GM18502 (cell line): ENCODE measurements at regions not wholly inside any gene's neighbourhood (a gene's known extent, or its start where the extent isn't known, plus 50 kb on each side); places are given as distances from the start of the nearest gene placed in this dataset.
"Not testable (repeated sequence)": the region's sequence is repeated elsewhere in the genome, so short reads cannot be mapped to it uniquely, and the experiment has no call there.

Experiments
- ATAC-seq: cut with Tn5 transposase; IDR thresholded peaks from one replicate; pipeline ENCODE4 v1.9.1; 2021; ENCODE audit warnings: mild to moderate bottlenecking; ENCODE audit not compliant: unreplicated experiment, poor library complexity

DNA sequence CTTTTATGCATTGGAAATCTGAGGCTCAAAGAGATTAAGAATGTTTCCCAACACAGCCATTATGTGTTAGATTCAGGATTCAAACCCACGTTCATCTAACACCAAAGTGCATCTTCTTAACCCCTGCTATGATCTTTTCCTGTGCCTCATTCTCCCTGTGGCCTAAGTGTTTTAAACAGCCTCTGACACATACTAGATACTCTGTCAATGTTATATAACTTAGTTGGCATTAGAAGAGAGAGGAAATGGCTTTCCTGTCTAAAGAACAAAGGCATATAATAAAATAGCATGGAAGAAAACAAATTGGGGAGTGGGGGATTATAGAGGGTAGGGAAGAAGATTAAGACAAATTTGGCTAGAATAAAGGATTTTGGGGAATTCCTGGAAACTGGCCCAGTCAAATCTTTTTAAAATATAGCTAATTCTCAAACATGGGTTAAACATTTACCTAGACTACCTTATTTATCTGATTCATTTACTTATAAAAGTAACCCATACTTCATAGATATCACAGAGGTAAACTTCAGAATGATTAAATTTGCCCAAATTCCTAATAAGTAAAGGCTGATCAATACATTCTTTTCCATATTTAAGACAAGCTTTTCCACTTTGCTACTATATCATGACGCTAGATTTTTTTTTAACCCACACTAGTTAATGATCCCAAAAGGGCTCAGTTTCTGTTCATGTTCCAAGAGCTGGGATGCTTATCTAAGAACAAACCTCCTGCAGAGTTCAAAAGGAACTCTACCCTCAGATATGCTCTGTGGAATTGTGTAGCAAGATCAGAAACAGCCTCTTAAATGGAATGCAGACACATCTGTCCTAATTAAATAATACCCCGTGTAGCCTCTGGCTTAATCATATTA, 122.9 kb upstream of the PTPRG start:
- ATAC-seq: no peak

DNA sequence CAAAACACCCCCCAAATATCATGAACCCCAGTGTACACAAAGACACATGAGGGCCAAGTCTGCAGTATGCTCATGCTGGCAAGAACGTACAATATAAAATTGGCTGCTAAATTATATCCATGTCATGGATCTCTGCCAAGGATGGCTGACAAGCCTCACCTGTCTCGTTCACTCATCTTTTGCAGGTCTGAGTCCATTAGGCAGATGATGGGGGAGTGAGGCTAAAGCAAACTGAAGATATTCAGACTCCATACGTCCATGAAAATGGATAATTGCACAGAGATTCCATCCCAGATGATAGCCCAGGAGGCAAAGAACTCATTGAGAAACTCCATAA, 122.3 kb upstream of the PTPRG start:
- ATAC-seq: no peak

- ATAC-seq: no peak
Measured at GRCh38 chr3:61442696-61443095, 118.7 kb upstream of the PTPRG start.

GRCh38 chr3:61443886-61444285, 117.5 kb upstream of the PTPRG start:
- ATAC-seq: no peak

- ATAC-seq: no peak
Measured at GRCh38 chr3:61444782-61445181, 116.6 kb upstream of the PTPRG start.

DNA sequence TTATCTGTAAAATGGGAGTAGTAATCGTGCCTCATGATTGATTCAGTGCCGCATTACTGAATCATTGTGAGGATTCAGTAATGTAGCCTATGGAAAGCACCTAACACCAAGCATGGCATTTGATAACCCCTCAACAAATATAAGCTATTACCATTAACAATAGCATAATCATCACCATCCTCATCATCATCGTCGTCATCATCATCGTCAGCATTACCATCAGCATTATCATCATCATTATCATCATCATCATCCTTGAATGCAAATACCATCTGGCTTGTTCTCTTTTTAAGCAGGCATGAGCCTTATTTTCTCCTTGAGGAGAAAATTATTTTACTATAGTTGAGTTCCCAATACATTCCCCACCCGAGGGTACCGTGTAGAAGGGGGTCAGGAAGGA, 115.4 kb upstream of the PTPRG start:
- ATAC-seq: no peak

DNA sequence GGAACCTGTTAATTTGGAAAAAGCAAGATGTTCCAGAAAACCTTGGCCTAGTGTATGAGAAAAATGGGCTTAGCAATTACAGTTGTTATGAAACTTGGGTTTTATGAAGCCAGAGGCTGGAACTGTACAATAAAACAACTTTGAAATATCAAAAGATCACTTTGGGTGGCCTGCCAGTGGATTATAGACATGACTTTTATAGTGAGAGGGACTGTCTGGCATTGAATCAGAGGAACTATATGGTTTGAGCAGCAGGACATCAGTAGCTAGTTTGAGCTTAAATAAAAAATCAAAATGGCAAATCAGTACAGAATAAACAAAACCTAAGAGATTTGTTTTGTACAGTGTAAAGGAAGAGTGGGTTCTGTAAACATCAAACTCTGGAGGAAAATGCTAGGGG, 115.0 kb upstream of the PTPRG start:
- no peak for ATAC-seq

GRCh38 chr3:61448378-61448777, 113.0 kb upstream of the PTPRG start:
- ATAC-seq: no peak

DNA sequence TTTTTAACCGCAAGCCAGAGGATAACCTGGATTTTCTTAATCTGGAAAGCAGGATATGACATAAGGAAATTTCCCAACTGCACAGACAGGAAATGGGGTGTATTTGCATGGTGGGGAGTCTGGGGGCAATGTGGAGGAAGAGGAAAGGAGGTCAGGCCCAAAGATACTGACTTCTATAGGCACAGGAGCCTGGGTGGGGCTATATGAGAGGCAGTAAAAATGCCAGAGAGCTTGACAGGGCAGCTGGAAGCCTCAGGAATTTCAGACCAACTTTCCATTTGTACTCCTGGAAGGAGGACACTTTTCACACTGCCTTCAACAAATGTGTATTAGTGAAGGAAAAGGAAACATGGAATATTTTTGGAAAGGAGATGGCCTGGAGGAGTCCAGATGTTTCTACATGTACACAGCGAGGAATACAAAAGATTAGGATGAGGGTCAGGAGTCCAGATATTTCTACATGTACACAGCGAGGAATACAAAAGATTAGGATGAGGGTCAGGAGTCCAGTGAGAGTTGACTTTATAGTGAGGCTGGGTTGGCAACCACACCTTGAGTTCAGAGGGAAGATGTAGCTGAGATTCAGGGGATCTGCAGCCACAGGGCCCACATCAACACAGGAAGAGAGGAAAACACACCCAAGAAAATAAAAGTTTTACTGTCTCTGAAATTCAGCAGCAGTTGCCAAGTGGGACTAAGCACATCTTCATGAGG, 111.9 kb upstream of the PTPRG start:
- no peak for ATAC-seq

- no peak for ATAC-seq
Measured at GRCh38 chr3:61450866-61451265, 110.5 kb upstream of the PTPRG start.

DNA sequence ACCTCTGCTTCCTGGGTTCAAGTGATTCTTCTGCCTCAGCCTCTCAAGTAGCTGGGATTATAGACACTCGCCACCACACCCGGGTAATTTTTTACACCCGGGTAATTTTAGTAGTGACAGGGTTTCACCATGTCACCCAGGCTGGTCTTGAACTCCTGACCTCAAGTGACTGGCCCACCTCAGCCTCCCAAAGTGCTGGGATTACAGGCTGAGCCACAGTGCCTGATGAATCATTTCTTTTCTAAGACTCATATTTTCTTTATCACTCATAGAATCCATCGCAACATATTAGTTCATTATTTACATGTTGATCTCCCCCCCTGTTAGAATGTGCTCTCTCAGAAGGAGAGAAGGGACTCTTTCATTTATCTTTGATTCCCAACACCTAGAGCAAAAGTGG, 109.5 kb upstream of the PTPRG start:
- no peak for ATAC-seq

- ATAC-seq: no peak
Measured at GRCh38 chr3:61452535-61453090, 108.8 kb upstream of the PTPRG start.

- ATAC-seq: no peak
Measured at GRCh38 chr3:61454006-61454585, 107.3 kb upstream of the PTPRG start.

- ATAC-seq: no peak
Measured at GRCh38 chr3:61454801-61455200, 106.6 kb upstream of the PTPRG start.

DNA sequence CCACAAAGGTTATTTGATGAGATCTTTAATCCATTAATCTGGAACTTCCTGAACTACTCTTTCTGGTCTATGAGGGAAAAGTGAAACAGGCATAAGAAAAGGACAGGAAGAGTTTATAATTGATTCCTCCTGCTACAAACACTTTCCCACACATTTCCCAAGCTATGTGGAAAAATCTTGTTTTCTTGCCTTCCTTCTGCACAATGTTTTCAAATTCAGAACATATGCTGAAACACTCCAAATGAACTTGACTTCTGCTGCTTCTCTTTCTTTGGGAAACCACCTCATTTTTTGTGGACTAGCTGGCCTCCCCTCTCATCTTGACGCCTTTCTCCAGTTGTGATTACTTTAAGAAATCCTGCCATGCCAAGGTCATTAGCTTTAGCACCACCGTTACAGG, 100.7 kb upstream of the PTPRG start:
- ATAC-seq: no peak

DNA sequence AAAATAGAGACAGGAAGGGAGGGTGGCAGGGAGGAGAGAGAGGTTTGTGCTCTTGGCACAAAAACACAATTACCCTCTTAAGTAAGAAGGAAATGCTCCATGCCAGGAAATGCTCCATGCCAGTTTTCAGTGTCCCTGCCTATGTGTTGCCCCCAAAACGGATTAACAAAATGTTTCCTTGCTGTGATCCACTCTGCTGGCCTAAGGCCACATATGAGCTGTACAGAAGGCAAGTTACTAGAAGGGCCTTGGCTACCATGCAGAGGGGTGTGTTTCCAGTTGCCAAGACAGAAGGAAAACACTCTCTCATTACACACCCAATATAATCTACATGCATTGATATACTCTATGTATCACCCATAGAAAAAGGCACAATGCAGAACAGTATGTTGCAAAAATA, 98.2 kb upstream of the PTPRG start:
- ATAC-seq: no peak

- no peak for ATAC-seq
Measured at GRCh38 chr3:61464518-61465140, 96.7 kb upstream of the PTPRG start.

DNA sequence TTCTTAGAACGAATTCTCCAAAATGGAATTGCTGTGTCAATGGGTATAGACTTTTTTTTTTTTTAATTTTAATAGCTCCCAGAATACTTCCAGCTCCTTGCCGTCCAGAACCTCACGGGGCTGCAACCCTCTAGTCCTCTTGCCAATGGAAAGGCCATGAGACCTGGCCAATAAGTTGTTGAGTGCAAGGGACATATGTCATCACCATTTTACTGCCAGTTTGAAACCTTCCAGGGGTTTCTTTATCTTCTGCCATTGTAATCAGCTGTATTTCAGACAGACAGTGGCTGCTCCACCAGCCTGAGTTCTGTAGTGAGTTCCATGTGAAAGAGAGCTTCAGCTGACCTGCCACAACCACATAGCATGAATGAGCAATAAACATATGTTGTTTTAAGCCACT, 95.0 kb upstream of the PTPRG start:
- ATAC-seq: no peak

DNA sequence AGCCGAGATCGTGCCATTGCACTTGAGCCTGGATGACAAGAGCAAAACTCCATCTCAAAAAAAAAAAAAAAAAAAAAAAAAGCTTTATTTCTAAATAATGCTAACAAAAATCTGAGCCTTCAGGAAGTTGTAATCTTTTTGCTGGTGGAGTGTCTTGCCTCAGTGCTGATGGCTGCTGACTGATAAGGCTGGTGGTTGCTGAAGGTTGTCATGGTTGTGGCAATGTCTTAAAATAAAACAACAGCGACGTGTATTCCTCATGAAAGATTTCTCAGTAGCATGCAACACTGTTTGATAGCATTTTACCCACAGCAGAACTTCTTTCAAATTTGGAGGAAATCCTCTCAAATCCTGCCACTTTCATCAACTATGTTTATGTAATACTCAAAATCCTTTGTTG, 77.4 kb upstream of the PTPRG start:
- no peak for ATAC-seq

- no peak for ATAC-seq
Measured at GRCh38 chr3:61493339-61493738, 68.0 kb upstream of the PTPRG start.

- not testable (repeated sequence) for ATAC-seq
Measured at GRCh38 chr3:61494309-61494708, 67.1 kb upstream of the PTPRG start.
